ENCODE measurements at regions not wholly inside any gene's neighbourhood (a gene's known extent, or its start where the extent isn't known, plus 50 kb on each side); places are given as distances from the start of the nearest gene placed in this dataset.

DNA sequence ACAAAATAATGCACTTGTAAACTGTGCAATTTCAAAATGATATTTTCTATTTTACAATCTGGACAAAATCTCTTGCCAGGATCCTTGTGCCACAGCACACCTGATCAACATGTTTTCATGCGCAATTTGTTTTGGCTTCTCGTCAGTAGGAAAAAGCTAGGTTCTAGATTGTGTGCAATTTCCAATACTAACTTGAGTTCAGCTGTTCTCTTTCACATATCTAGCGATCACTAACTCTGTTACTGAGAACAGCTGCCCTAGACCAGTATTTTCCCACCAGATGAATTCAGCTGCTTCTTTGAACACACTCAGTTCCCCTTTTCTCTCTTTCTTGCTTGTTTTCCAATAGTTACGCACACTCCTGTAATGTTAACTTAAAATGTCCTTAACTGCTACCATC lies 131.2 kb downstream of the MAGEB5 start:
- DNase-seq, result no peak

DNA sequence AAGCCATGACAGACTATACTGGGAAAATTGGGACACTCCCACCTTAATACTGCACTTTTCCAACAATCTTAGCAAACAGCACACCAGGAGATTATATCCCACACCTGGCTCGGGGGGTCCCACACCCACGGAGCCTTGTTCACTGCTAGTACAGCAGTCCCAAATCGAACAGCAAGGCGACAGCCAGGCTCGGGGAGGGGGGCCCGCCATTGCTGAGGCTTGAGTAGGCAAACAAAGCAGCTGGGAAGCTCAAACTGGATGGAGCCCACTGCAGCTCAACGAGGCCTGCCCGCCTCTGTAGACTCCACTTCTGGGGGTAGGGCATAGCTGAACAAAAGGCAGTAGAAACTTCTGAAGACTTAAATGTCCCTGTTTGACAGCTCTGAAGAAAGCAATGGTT lies 118.3 kb downstream of the MAGEB5 start:
- DNase-seq, result no peak

DNA sequence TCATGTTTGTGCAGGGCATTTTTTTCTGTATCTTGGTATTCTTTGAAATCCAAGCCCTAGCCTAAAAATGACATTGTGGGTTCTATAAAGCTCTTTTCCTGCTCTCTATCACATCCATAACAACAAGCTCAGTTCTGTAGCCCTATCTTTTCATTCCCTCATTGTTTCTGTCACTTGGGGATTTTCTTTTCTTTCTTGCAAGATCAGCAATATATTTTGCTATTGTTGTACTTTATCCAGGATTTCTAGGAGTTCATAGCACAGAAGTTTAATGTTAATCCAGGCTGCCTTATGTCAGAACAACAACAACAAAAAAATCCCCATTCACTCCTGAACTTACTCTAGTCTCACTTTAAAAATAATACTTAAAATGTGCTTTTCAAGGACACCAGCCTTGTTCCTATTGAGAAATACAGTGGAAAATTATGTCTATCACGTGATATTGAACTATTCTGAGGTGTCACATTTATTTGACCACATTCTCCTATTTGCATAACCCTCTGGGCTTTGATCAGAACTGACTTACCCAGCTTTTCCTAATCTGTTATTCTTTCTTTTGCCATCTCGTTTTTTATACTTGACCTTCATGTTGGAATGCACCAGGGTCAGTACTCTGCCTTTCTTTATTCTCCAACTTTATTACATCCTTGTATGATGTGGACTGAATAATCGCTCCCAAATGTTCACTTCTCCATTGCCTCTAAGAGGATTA lies 112.8 kb downstream of the MAGEB5 start:
- no peak for DNase-seq

DNA sequence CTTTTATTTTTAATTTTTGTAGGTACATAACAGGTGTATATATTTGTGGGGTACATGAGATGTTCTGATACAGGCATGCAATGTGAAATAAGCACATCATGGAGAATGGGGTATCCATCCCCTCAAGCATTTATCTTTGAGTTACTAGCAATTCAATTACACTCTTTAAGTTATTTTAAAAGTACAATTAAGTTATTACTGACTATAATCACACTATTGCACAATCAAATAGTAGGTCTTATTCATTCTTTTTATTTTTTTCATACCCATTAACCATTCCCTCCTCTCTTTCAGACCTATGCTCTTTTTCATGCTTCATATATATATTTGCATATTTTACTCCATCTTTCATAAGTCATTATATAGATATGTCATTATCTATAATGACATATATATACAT lies 93.3 kb downstream of the MAGEB5 start:
- DNase-seq, result no peak

DNA sequence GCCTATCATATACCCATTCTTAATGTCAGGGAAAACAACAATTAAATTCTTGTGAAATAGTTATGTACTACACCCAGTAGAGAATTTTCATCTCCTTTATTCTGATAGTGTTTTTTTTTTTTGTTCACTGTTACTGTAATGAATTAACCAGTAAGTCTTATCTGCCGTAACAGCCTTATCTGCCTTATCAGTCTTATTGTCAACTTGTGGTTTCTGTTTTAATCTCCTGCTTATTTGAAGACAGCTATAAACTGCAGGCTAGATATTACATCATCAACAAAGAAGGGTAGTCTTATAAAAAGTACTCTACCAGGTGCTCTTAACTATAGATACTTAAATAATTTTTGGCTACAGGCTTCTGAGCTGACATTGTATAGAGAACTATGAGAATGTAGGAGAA lies 79.5 kb downstream of the MAGEB5 start:
- no peak for DNase-seq

DNA sequence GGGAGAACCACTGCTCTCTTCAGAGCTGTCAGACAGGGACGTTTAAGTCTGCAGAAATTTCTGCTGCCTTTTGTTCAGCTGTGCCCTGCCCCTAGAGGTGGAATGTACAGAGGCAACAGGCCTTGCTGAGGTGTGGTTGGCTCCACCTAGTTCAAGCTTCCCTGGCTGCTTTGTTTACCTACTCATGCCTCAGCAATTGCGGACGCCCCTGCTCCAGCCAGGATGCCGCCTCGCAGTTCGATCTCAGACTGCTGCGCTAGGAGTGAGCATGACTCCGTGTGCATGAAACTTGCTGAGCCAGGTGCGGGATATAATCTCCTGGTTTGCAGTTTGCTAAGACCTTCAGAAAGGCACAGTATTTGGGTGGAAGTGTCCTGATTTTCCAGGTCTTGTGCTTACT lies 70.9 kb downstream of the MAGEB5 start:
- no peak for DNase-seq

Data from DMS 273 treated with DMSO at 0.1 percent for 48 hours (cell line).